GM13977 (cell line): ENCODE measurements at regions not wholly inside any gene's neighbourhood (a gene's known extent, or its start where the extent isn't known, plus 50 kb on each side); places are given as distances from the start of the nearest gene placed in this dataset.

ENCODE experiments used
- DNase-seq: peaks from one replicate; pipeline ENCODE4 v3.0.0; 2012; ENCODE audit warnings: low spot score
- CTCF ChIP-seq: IDR thresholded peaks from 2 replicates; pipeline ENCODE4 v1.5.1; 2012; ENCODE audit warnings: mild to moderate bottlenecking, control low read depth; ENCODE audit not compliant: insufficient read depth; ENCODE audit errors: extremely low read depth, missing control alignments
- in situ Hi-C: fragments of 300-500 bp; cut with MboI; formaldehyde crosslinking; loops from one replicate; pipeline ENCODE4 v1.12.0; 2022; ENCODE audit warnings: low sequenced_read_pairs, low pct_unique_long_range_greater_than_20kb, mixed read lengths, inconsistent platforms; ENCODE audit not compliant: unreplicated experiment

- DNase-seq: no peak
- in situ Hi-C loops: no loop called here
- no peak for TF ChIP-seq CTCF
Observed at GRCh38 chr5:54360925-54361662, 50.7 kb upstream of the ARL15 start.
